ENCODE measurements at regions not wholly inside any gene's neighbourhood (a gene's known extent, or its start where the extent isn't known, plus 50 kb on each side); places are given as distances from the start of the nearest gene placed in this dataset.

GRCh38 chr11:116687458-116688201 is 85.2 kb downstream of the BUD13 start:
- TF ChIP-seq SMC3 (IDR thresholded peaks at IDR 0.05; ENCODE audit: low read depth, low read length) (no peak), TAF1 (IDR thresholded peaks at IDR 0.05; ENCODE audit: borderline replicate concordance, low read depth, low read length) (no peak), EP300 (IDR thresholded peaks at IDR 0.05; ENCODE audit: borderline replicate concordance in 1 of 2, low read depth in 1 of 2, low read length in 1 of 2) (no peak), ZBTB33 (IDR thresholded peaks at IDR 0.05; ENCODE audit: borderline replicate concordance, low read depth) (no peak), FOSL2 (IDR thresholded peaks at IDR 0.05; ENCODE audit: borderline replicate concordance, low read depth) (no peak), CHD2 (IDR thresholded peaks at IDR 0.05; ENCODE audit: low read length, partially characterized antibody) (no peak), MXI1 (IDR thresholded peaks at IDR 0.05; ENCODE audit: low read depth, low read length) (no peak)
- TF ChIP-seq, protein P1, sequence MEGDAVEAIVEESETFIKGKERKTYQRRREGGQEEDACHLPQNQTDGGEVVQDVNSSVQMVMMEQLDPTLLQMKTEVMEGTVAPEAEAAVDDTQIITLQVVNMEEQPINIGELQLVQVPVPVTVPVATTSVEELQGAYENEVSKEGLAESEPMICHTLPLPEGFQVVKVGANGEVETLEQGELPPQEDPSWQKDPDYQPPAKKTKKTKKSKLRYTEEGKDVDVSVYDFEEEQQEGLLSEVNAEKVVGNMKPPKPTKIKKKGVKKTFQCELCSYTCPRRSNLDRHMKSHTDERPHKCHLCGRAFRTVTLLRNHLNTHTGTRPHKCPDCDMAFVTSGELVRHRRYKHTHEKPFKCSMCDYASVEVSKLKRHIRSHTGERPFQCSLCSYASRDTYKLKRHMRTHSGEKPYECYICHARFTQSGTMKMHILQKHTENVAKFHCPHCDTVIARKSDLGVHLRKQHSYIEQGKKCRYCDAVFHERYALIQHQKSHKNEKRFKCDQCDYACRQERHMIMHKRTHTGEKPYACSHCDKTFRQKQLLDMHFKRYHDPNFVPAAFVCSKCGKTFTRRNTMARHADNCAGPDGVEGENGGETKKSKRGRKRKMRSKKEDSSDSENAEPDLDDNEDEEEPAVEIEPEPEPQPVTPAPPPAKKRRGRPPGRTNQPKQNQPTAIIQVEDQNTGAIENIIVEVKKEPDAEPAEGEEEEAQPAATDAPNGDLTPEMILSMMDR (IDR thresholded peaks at IDR 0.05): no peak
- TF ChIP-seq, protein P2, sequence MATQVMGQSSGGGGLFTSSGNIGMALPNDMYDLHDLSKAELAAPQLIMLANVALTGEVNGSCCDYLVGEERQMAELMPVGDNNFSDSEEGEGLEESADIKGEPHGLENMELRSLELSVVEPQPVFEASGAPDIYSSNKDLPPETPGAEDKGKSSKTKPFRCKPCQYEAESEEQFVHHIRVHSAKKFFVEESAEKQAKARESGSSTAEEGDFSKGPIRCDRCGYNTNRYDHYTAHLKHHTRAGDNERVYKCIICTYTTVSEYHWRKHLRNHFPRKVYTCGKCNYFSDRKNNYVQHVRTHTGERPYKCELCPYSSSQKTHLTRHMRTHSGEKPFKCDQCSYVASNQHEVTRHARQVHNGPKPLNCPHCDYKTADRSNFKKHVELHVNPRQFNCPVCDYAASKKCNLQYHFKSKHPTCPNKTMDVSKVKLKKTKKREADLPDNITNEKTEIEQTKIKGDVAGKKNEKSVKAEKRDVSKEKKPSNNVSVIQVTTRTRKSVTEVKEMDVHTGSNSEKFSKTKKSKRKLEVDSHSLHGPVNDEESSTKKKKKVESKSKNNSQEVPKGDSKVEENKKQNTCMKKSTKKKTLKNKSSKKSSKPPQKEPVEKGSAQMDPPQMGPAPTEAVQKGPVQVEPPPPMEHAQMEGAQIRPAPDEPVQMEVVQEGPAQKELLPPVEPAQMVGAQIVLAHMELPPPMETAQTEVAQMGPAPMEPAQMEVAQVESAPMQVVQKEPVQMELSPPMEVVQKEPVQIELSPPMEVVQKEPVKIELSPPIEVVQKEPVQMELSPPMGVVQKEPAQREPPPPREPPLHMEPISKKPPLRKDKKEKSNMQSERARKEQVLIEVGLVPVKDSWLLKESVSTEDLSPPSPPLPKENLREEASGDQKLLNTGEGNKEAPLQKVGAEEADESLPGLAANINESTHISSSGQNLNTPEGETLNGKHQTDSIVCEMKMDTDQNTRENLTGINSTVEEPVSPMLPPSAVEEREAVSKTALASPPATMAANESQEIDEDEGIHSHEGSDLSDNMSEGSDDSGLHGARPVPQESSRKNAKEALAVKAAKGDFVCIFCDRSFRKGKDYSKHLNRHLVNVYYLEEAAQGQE (IDR thresholded peaks at IDR 0.05; ENCODE audit: low read depth, low read length): no peak
- TF ChIP-seq, protein P3, sequence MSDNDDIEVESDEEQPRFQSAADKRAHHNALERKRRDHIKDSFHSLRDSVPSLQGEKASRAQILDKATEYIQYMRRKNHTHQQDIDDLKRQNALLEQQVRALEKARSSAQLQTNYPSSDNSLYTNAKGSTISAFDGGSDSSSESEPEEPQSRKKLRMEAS (IDR thresholded peaks at IDR 0.05; ENCODE audit: low read depth): no peak

All from SK-N-SH (cell line).